ENCODE measurements at regions not wholly inside any gene's neighbourhood (a gene's known extent, or its start where the extent isn't known, plus 50 kb on each side); places are given as distances from the start of the nearest gene placed in this dataset.

DNA sequence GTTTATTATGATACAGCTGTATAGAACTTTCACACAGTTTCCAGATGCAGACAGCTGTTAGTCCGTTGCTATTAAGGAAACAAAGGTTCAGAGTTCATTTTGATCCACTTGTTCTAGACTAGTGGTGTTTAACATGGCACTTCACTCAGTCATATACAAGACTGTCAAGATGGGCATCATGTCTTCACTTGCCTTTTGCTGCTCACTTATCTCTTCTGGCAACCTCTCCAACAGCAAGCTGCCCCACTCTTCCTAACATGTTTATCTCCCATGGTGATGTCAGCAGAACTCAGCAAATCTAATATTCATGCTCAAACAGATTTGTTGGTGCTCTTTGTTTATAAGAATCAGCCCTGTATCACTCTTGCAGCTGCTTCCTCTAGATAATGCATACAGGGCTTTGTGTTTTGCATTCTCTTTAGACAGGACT is 236.2 kb upstream of the HAND2 start (continued):
- TF ChIP-seq, protein P1, sequence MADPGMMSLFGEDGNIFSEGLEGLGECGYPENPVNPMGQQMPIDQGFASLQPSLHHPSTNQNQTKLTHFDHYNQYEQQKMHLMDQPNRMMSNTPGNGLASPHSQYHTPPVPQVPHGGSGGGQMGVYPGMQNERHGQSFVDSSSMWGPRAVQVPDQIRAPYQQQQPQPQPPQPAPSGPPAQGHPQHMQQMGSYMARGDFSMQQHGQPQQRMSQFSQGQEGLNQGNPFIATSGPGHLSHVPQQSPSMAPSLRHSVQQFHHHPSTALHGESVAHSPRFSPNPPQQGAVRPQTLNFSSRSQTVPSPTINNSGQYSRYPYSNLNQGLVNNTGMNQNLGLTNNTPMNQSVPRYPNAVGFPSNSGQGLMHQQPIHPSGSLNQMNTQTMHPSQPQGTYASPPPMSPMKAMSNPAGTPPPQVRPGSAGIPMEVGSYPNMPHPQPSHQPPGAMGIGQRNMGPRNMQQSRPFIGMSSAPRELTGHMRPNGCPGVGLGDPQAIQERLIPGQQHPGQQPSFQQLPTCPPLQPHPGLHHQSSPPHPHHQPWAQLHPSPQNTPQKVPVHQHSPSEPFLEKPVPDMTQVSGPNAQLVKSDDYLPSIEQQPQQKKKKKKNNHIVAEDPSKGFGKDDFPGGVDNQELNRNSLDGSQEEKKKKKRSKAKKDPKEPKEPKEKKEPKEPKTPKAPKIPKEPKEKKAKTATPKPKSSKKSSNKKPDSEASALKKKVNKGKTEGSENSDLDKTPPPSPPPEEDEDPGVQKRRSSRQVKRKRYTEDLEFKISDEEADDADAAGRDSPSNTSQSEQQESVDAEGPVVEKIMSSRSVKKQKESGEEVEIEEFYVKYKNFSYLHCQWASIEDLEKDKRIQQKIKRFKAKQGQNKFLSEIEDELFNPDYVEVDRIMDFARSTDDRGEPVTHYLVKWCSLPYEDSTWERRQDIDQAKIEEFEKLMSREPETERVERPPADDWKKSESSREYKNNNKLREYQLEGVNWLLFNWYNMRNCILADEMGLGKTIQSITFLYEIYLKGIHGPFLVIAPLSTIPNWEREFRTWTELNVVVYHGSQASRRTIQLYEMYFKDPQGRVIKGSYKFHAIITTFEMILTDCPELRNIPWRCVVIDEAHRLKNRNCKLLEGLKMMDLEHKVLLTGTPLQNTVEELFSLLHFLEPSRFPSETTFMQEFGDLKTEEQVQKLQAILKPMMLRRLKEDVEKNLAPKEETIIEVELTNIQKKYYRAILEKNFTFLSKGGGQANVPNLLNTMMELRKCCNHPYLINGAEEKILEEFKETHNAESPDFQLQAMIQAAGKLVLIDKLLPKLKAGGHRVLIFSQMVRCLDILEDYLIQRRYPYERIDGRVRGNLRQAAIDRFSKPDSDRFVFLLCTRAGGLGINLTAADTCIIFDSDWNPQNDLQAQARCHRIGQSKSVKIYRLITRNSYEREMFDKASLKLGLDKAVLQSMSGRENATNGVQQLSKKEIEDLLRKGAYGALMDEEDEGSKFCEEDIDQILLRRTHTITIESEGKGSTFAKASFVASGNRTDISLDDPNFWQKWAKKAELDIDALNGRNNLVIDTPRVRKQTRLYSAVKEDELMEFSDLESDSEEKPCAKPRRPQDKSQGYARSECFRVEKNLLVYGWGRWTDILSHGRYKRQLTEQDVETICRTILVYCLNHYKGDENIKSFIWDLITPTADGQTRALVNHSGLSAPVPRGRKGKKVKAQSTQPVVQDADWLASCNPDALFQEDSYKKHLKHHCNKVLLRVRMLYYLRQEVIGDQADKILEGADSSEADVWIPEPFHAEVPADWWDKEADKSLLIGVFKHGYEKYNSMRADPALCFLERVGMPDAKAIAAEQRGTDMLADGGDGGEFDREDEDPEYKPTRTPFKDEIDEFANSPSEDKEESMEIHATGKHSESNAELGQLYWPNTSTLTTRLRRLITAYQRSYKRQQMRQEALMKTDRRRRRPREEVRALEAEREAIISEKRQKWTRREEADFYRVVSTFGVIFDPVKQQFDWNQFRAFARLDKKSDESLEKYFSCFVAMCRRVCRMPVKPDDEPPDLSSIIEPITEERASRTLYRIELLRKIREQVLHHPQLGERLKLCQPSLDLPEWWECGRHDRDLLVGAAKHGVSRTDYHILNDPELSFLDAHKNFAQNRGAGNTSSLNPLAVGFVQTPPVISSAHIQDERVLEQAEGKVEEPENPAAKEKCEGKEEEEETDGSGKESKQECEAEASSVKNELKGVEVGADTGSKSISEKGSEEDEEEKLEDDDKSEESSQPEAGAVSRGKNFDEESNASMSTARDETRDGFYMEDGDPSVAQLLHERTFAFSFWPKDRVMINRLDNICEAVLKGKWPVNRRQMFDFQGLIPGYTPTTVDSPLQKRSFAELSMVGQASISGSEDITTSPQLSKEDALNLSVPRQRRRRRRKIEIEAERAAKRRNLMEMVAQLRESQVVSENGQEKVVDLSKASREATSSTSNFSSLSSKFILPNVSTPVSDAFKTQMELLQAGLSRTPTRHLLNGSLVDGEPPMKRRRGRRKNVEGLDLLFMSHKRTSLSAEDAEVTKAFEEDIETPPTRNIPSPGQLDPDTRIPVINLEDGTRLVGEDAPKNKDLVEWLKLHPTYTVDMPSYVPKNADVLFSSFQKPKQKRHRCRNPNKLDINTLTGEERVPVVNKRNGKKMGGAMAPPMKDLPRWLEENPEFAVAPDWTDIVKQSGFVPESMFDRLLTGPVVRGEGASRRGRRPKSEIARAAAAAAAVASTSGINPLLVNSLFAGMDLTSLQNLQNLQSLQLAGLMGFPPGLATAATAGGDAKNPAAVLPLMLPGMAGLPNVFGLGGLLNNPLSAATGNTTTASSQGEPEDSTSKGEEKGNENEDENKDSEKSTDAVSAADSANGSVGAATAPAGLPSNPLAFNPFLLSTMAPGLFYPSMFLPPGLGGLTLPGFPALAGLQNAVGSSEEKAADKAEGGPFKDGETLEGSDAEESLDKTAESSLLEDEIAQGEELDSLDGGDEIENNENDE (IDR thresholded peaks at IDR 0.05; ENCODE audit: insufficient replicate concordance, low read length) = no peak
